Hepatocyte (in vitro differentiated cells): ENCODE measurements at regions not wholly inside any gene's neighbourhood (a gene's known extent, or its start where the extent isn't known, plus 50 kb on each side); places are given as distances from the start of the nearest gene placed in this dataset.

Source experiments
- CTCF ChIP-seq: fragments of 200-600 bp; sonication (generic); IDR thresholded peaks from 2 replicates; pipeline ENCODE4 v1.5.1; 2016; ENCODE audit warnings: antibody characterized with exemption, mild to moderate bottlenecking; ENCODE audit not compliant: poor library complexity
- EZH2 ChIP-seq: fragments of 200-600 bp; sonication (generic); IDR thresholded peaks from 2 replicates; pipeline ENCODE4 v1.6.1; 2016; ENCODE audit warnings: antibody characterized with exemption, mild to moderate bottlenecking, borderline replicate concordance
- EZH2phosphoT487 ChIP-seq: fragments of 200-600 bp; sonication (generic); IDR thresholded peaks from one replicate; pipeline ENCODE4 v1.6.1; 2018; ENCODE audit warnings: antibody characterized with exemption, mild to moderate bottlenecking, low read depth, moderate library complexity; ENCODE audit not compliant: unreplicated experiment, severe bottlenecking

- TF ChIP-seq CTCF (no peak), EZH2 (no peak), EZH2phosphoT487 (no peak)
Observed at GRCh38 chr6:144667532-144668503, 382.7 kb downstream of the UTRN start.
